Prostate gland (tissue), 2 donors: ENCODE measurements at regions not wholly inside any gene's neighbourhood (a gene's known extent, or its start where the extent isn't known, plus 50 kb on each side); places are given as distances from the start of the nearest gene placed in this dataset.

Source experiments
- DNase-seq: peaks from one replicate; pipeline ENCODE4 v3.0.0-alpha.2; 2019; ENCODE audit warnings: low spot score
- H3K27ac ChIP-seq, 2 donors: fragments of 200-600 bp; sonication (generic); 2 replicates each; pipeline ENCODE4 v1.5.1; 2017 to 2019
- H3K27me3 ChIP-seq: fragments of 200-600 bp; sonication (generic); replicated peaks from 2 replicates; pipeline ENCODE4 v1.5.1; 2019; ENCODE audit not compliant: insufficient read depth
- H3K36me3 ChIP-seq, 2 donors: fragments of 200-600 bp; sonication (generic); 1 replicate in 1 of 2; 2 replicates in 1 of 2; pipeline versions ENCODE4 v1.5.1 to v1.8.1; 2017 to 2019
- H3K4me1 ChIP-seq: fragments of 200-600 bp; sonication (generic); replicated peaks from 2 replicates; pipeline ENCODE4 v1.5.1; 2019
- H3K4me3 ChIP-seq, 2 donors: fragments of 200-600 bp; sonication (generic); 2 replicates each; pipeline ENCODE4 v1.5.1; 2017 to 2019
- H3K9me3 ChIP-seq: fragments of 200-600 bp; sonication (generic); 2 replicates; pipeline ENCODE4 v1.5.1; 2017
- CTCF ChIP-seq, 4 experiments: fragments of 200-600 bp in 2 of 4; fragments of 450-650 bp in 2 of 4; sonication (generic) in 2 of 4; IDR thresholded peaks; 1 replicate in 3 of 4; 2 replicates in 1 of 4; pipeline ENCODE4 v1.5.1; 2016 to 2019; ENCODE audit warnings: antibody characterized with exemption in 4 of 4, mild to moderate bottlenecking in 2 of 4, moderate library complexity in 2 of 4
- POLR2A ChIP-seq: fragments of 450-650 bp; IDR thresholded peaks from one replicate; pipeline ENCODE4 v1.6.1; 2016; ENCODE audit warnings: antibody characterized with exemption, mild to moderate bottlenecking
- POLR2AphosphoS5 ChIP-seq: sonication (generic); formaldehyde crosslinking; IDR thresholded peaks from one replicate; pipeline ENCODE4 v1.6.1; 2017; ENCODE audit warnings: antibody characterized with exemption
- WGBS: methylation state at CpG from one replicate; pipeline ENCODE4 v1.1.5; 2018; 5-methylcytosine and 5-hydroxymethylcytosine counted together
- intact Hi-C: fragments of 100-400 bp; cut with DNase I; formaldehyde crosslinking; loops from one replicate; pipeline ENCODE4 v1.14.2; 2022

GRCh38 chr10:121110369-121110768 lies 259.2 kb downstream of the WDR11 start:
- intact Hi-C loops = no loop called here
- H3K9me3 ChIP-seq = no peaks in the 10 kb centered on the region
- no peak overlapping the region for H3K27ac ChIP-seq
- no peak for TF ChIP-seq POLR2AphosphoS5
- no peak for TF ChIP-seq CTCF (IDR thresholded peaks at IDR 0.05)
- no peaks in the 10 kb centered on the region for H3K27me3 ChIP-seq
- H3K4me1 ChIP-seq = no peaks in the 10 kb centered on the region
- no peak overlapping the region for H3K4me3 ChIP-seq
- H3K36me3 ChIP-seq = no peaks in the 10 kb centered on the region
- DNase-seq = no peak

- no peak for DNase-seq
- H3K27me3 ChIP-seq = no peaks in the 10 kb centered on the region
- no peaks in the 10 kb centered on the region for H3K9me3 ChIP-seq
- no peaks in the 10 kb centered on the region for H3K4me1 ChIP-seq
- intact Hi-C loops = no loop called here
- 70% methylated on average over 1 of the region's 1 CpG for WGBS
- no peak overlapping the region for H3K27ac ChIP-seq
- H3K4me3 ChIP-seq = no peak overlapping the region
- TF ChIP-seq CTCF (IDR thresholded peaks at IDR 0.05) (no peak), POLR2AphosphoS5 (no peak), POLR2A (no peak)
- no peaks in the 10 kb centered on the region for H3K36me3 ChIP-seq
Measured at GRCh38 chr10:121112136-121112535, 261.0 kb downstream of the WDR11 start.

- no peak overlapping the region for H3K4me3 ChIP-seq
- no peaks in the 10 kb centered on the region for H3K9me3 ChIP-seq
- no peaks in the 10 kb centered on the region for H3K4me1 ChIP-seq
- H3K27ac ChIP-seq = no peak overlapping the region
- no peak for DNase-seq
- no peak for TF ChIP-seq POLR2A
- no peak for TF ChIP-seq CTCF (IDR thresholded peaks at IDR 0.05)
- no peak for TF ChIP-seq POLR2AphosphoS5
- 82% methylated on average over 10 of the region's 10 CpGs for WGBS
- no peaks in the 10 kb centered on the region for H3K27me3 ChIP-seq
- intact Hi-C loops = no loop called here
- H3K36me3 ChIP-seq = no peaks in the 10 kb centered on the region
Measured at GRCh38 chr10:121112579-121113384, 261.6 kb downstream of the WDR11 start.

GRCh38 chr10:121113385-121113696 lies 262.2 kb downstream of the WDR11 start:
- Histone ChIP-seq H3K4me3 (no peak overlapping the region), H3K4me1 (no peaks in the 10 kb centered on the region), H3K27ac (no peak overlapping the region), H3K9me3 (no peaks in the 10 kb centered on the region), H3K27me3 (no peaks in the 10 kb centered on the region), H3K36me3 (no peaks in the 10 kb centered on the region)
- DNase-seq = no peak
- no peak for TF ChIP-seq POLR2AphosphoS5
- TF ChIP-seq POLR2A = no peak
- TF ChIP-seq CTCF (IDR thresholded peaks at IDR 0.05) = no peak
- intact Hi-C loops = no loop called here

- 94% methylated on average over 3 of the region's 3 CpGs for WGBS
- Histone ChIP-seq H3K27me3 (no peaks in the 10 kb centered on the region), H3K36me3 (no peaks in the 10 kb centered on the region), H3K9me3 (no peaks in the 10 kb centered on the region), H3K4me1 (no peaks in the 10 kb centered on the region), H3K4me3 (no peak overlapping the region), H3K27ac (no peak overlapping the region)
- no peak for DNase-seq
- TF ChIP-seq POLR2AphosphoS5 = no peak
- TF ChIP-seq CTCF (IDR thresholded peaks at IDR 0.05) = no peak
- TF ChIP-seq POLR2A = no peak
- intact Hi-C loops = no loop called here
Measured at GRCh38 chr10:121113911-121114310, 262.7 kb downstream of the WDR11 start.
